DMS153 treated with DMSO at 0.1 percent for 48 hours (cell line): ENCODE measurements at regions not wholly inside any gene's neighbourhood (a gene's known extent, or its start where the extent isn't known, plus 50 kb on each side); places are given as distances from the start of the nearest gene placed in this dataset.

Experiments
- DNase-seq: peaks from one replicate; lab custom pipeline; 2025; ENCODE audit not compliant: unreplicated experiment; lab: John Stamatoyannopoulos, UW

DNA sequence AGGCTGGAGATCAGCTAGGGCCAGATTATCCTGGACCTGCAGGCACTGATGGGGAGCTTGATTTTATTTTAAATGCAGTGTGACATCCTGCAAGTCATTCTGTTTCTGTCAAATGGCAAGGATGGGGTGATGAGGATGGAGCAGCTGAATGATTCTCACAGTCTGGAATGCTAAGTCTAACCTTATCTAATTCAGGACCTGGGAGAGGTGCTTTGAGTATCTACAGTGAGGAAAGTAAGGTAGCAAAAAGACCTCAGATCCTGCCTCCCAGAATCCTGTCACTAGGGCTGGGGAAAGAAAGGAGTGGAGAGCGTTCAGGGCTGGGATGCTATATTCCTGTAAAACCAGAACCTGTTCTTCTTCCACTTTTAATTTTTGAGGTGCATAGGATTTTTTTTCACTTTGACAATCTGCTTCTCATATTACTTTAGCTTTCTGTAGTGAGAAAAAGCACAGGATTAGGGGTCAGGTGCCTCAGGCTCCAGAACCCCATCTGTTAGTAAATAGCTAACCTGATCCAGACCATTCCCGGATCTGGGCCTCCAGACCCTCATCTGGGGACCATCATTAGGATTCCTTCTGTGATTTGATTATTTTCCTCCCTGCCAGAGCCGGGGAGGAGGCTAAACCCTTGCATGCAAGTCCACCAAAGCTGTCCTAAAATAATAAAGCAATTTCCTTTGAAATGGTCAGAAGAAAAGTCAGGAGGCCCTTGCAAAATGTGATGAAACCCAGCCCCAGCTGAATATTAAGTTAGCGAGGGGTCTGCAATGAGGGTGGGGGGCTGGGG lies 54.7 kb downstream of the ASCL1 start:
- no peak for DNase-seq

GRCh38 chr12:103012884-103013283 lies 55.4 kb downstream of the ASCL1 start:
- DNase-seq = no peak

- DNase-seq = no peak
Measured at GRCh38 chr12:103013741-103014300, 56.3 kb downstream of the ASCL1 start.

GRCh38 chr12:103016381-103016780 lies 58.9 kb downstream of the ASCL1 start:
- DNase-seq = no peak

DNA sequence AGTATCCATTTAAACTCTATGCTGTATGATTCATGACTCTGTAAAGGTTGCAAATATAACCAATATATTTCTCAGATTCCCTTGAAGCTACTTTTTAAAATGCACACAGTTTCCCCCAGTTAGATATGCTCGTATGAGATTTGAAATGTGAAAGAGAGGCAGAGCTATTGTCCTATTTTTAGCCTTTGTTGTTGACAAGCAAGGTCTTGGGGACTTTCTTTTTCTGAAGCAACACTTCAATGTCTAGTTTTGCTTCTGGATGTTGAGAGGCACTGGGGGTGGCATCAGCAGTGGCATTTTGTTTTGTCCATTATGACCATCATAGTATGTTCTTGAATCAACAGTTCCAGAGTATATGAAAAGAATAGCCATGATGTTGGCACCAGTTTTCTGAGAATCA lies 63.4 kb downstream of the ASCL1 start:
- no peak for DNase-seq

DNA sequence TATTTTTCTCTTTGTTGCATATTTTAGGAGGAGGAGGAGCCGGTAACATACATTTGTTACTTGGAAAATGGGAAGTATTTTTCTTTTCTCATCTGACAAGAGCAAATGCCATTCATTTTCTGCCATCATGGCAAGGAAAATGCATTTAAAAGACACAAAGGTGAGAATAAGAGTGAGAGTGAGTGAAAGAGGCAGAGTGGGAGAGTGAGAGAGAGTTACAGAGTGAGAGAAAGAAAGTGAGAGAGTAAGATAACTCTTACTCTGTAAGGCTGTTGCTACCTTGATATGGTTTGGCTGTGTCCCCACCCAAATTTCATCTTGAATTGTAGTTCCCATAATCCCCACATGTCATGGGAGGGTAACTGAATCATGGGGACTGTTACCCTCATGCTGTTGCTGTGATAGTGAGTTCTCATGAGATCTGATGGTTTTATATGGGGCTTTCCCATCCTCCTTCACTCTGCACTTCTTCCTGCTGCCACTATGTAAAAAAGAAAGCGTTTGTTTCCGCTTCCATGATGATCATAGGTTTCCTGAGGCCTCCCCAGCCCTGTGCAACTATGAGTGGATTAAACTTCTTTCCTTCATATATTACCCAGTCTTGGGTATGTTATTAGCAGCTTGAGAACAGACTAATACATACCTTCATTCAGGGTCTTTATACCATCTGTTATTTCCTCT lies 64.2 kb downstream of the ASCL1 start:
- no peak for DNase-seq

- no peak for DNase-seq
Measured at GRCh38 chr12:103024650-103025049, 67.2 kb downstream of the ASCL1 start.

DNA sequence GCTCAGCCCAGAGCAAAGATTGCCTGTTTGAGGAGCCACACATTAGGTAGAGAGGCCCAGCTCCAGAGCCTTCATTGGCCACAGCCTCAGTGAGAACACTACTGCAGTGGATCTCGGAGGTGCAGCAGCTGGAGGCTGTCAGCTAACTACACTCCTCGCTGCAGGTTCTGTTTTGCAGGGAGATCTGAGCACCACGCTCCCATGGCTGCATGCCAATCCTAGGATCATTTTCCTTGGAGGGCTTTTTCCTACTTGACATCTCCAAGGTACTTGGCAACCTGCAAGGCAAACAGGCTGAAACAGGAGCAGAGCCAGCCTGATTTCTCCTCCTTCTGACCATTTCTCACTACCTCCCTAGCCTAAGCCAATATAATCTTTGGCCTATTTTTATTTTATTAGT lies 69.2 kb downstream of the ASCL1 start:
- peak; percentile 66 for DNase-seq

- no peak for DNase-seq
Measured at GRCh38 chr12:103028881-103029639, 71.6 kb downstream of the ASCL1 start.

GRCh38 chr12:103036581-103037214 lies 79.2 kb downstream of the ASCL1 start:
- DNase-seq = no peak

- no peak for DNase-seq
Measured at GRCh38 chr12:103043531-103044486, 86.3 kb downstream of the ASCL1 start.

GRCh38 chr12:103046154-103046553 lies 88.7 kb downstream of the ASCL1 start:
- no peak for DNase-seq

DNA sequence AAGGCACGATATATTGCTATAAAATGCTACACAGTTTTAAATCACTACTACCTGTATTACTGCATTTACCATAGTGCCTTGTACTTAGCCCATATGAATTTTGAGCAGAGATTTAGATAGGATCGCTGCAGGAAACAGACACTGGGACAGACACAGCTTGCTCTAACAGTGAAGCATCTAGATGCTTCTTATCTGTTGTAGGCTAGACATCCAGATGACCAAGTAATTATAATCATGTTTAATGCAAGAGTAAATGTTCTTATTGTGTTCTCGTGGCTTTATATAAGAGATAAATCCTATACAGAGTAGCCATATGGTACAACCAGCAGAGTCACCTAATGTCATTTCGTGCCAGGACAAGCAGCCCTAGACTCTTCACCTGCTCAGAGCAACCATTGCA lies 92.8 kb downstream of the ASCL1 start:
- DNase-seq = no peak

GRCh38 chr12:103053089-103053488 lies 95.6 kb downstream of the ASCL1 start:
- DNase-seq = no peak

GRCh38 chr12:103073630-103074029 lies 116.2 kb downstream of the ASCL1 start:
- DNase-seq = no peak

GRCh38 chr12:103075848-103076247 lies 118.4 kb downstream of the ASCL1 start:
- no peak for DNase-seq

DNA sequence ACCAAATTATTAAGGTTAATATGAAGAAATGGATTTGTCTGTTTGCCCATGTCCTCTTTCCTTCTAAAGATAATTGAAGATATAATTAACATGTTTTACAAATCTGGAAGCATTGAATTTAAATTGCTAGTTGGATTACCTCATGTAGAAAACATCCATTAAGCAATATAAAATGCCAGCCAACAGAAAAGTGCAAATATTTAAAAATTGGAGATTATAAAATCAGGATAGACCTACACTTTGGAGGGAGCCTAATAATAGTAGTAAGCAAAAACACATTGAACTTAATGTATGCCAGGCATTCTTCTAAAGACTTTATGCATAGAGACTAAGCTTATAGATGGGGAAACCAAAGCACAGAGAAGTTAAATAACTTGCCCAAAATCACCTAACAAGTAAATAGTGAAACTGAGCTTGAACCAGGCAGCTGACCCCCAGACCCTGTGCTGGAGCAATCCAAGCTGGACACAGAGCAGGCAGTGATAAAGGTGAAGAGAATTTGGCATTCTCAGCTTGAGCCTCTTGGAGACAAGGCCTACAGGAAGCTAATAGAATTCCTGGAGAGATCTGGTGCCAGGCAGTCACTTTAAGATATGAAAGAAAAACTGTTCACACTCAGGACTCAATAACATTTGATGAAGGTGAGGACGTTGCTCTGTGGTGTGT lies 119.8 kb downstream of the ASCL1 start:
- DNase-seq = no peak

GRCh38 chr12:103085541-103085940 lies 128.1 kb downstream of the ASCL1 start:
- DNase-seq = no peak

DNA sequence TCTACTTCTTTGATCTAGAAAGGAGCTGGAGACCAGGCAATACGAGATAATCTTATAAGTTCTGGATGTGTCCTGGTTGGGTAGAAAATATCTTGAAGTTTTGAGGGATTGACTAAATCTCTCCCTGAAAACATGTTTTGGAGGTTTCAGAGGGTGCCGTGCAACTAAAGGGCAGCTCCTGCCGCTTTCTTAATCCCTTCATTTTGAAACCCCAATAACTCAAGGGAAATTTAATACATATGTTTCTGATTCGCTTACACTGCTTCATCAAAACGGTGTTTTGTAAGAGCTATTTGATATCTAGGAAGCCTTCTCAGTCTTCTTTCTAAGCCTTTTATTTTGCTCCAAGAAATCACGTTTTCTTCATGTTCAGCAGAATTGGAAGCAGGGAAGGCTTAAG lies 129.0 kb downstream of the ASCL1 start:
- no peak for DNase-seq
